DOHH2 (cell line): ENCODE measurements at regions not wholly inside any gene's neighbourhood (a gene's known extent, or its start where the extent isn't known, plus 50 kb on each side); places are given as distances from the start of the nearest gene placed in this dataset.

Experiments
- H3F3A ChIP-seq: fragments of 200-600 bp; sonication (generic), shearing (Covaris generic); 2 replicates; pipeline ENCODE4 v1.6.0; 2016; ENCODE audit warnings: antibody characterized with exemption, mild to moderate bottlenecking; ENCODE audit not compliant: control insufficient read depth, insufficient read depth
- H3K27ac ChIP-seq: fragments of 200-600 bp; sonication (generic); 2 replicates; pipeline ENCODE4 v1.5.1; 2014; ENCODE audit warnings: low read depth, mild to moderate bottlenecking, low read length, moderate library complexity
- H3K27me3 ChIP-seq: fragments of 200-600 bp; sonication (generic); 2 replicates; pipeline ENCODE4 v1.6.1; 2014; ENCODE audit warnings: mild to moderate bottlenecking, low read length, mixed read lengths; ENCODE audit not compliant: control insufficient read depth
- H3K36me3 ChIP-seq: fragments of 200-600 bp; sonication (generic); 2 replicates; pipeline ENCODE4 v1.6.1; 2014; ENCODE audit warnings: mild to moderate bottlenecking, low read length, moderate library complexity, mixed read lengths; ENCODE audit not compliant: control insufficient read depth
- H3K4me1 ChIP-seq: fragments of 200-600 bp; sonication (generic); 2 replicates; pipeline ENCODE4 v1.6.1; 2014; ENCODE audit warnings: mild to moderate bottlenecking, low read length, mixed read lengths; ENCODE audit not compliant: control insufficient read depth
- H3K4me2 ChIP-seq: fragments of 200-600 bp; sonication (generic); 2 replicates; pipeline ENCODE4 v1.6.0; 2014; ENCODE audit warnings: mild to moderate bottlenecking, low read length, moderate library complexity
- H3K4me3 ChIP-seq: fragments of 200-600 bp; sonication (generic); 2 replicates; pipeline ENCODE4 v1.5.1; 2014; ENCODE audit warnings: mild to moderate bottlenecking, low read length, mixed read lengths
- H3K79me2 ChIP-seq: fragments of 200-600 bp; sonication (generic); 2 replicates; pipeline ENCODE4 v1.6.1; 2014; ENCODE audit warnings: mild to moderate bottlenecking, low read length, mixed read lengths; ENCODE audit not compliant: control insufficient read depth
- H3K9me2 ChIP-seq: fragments of 200-600 bp; sonication (generic); replicated peaks from 2 replicates; pipeline ENCODE4 v1.6.1; 2014; ENCODE audit warnings: mild to moderate bottlenecking, low read length, mixed read lengths; ENCODE audit not compliant: control insufficient read depth
- H3K9me3 ChIP-seq: fragments of 200-600 bp; sonication (generic); 2 replicates; pipeline ENCODE4 v1.6.1; 2014; ENCODE audit warnings: antibody characterized with exemption, low read length, mixed read lengths; ENCODE audit not compliant: control insufficient read depth, insufficient read depth
- H4K20me1 ChIP-seq: fragments of 200-600 bp; sonication (generic); 2 replicates; pipeline ENCODE4 v1.6.0; 2014; ENCODE audit warnings: low read depth, mild to moderate bottlenecking, antibody characterized with exemption, low read length, moderate library complexity; ENCODE audit not compliant: control insufficient read depth, insufficient read depth
- EZH2phosphoT487 ChIP-seq: fragments of 200-600 bp; sonication (generic); IDR thresholded peaks from 2 replicates; pipeline ENCODE4 v1.6.1; 2017; ENCODE audit warnings: borderline replicate concordance, mild to moderate bottlenecking, antibody characterized with exemption, low read length, moderate library complexity, mixed read lengths
- TF ChIP-seq, protein P1 (sequence below): fragments of 200-600 bp; sonication (generic); IDR thresholded peaks from one replicate; pipeline ENCODE4 v1.5.1; 2014; ENCODE audit warnings: antibody characterized with exemption, mild to moderate bottlenecking, low read depth, low read length; ENCODE audit not compliant: poor library complexity, severe bottlenecking

DNA sequence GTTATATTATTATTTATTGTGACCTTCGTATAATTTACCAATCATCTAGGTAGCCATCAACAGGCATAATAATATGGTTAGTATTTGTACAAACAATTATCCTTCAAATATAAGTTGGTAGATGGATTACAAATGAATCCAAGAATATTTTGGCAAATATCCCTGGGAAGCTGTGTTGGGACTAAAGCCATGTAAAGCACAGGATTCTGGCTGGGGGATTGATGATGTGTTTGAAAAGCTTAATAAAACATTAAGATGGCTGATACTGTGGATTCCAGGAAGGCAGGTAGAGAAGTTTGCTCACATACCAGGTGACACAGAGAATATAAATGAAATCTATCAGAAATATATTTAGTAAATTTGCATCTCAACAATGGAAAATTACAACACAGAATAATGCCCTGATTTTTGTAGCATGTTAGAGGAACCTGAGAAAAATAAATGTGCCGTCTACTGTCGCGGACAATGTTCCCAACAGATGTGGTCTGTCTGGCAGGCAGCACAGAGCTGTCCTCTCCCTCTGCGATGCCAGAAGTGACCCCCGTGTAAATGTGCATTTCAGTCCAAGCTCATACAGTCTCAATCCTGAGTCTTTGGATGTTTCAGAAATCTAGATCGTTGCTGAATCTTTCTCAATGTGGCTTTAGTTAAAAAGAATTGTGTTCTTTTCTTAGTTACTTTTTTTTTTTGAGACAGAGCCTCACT, 125.0 kb downstream of the TEX36 start:
- Histone ChIP-seq H3K79me2 (no peaks in the 10 kb centered on the region), H4K20me1 (no peaks in the 10 kb centered on the region), H3K36me3 (no peaks in the 10 kb centered on the region), H3K9me2 (no peaks in the 10 kb centered on the region), H3K27ac (no peak overlapping the region), H3K4me2 (no peak overlapping the region), H3K4me3 (no peak overlapping the region), H3K9me3 (no peaks in the 10 kb centered on the region), H3F3A (no peaks in the 10 kb centered on the region), H3K4me1 (no peaks in the 10 kb centered on the region), H3K27me3 (no peaks in the 10 kb centered on the region)
- TF ChIP-seq, protein P1, sequence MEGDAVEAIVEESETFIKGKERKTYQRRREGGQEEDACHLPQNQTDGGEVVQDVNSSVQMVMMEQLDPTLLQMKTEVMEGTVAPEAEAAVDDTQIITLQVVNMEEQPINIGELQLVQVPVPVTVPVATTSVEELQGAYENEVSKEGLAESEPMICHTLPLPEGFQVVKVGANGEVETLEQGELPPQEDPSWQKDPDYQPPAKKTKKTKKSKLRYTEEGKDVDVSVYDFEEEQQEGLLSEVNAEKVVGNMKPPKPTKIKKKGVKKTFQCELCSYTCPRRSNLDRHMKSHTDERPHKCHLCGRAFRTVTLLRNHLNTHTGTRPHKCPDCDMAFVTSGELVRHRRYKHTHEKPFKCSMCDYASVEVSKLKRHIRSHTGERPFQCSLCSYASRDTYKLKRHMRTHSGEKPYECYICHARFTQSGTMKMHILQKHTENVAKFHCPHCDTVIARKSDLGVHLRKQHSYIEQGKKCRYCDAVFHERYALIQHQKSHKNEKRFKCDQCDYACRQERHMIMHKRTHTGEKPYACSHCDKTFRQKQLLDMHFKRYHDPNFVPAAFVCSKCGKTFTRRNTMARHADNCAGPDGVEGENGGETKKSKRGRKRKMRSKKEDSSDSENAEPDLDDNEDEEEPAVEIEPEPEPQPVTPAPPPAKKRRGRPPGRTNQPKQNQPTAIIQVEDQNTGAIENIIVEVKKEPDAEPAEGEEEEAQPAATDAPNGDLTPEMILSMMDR = no peak
- no peak for TF ChIP-seq EZH2phosphoT487

DNA sequence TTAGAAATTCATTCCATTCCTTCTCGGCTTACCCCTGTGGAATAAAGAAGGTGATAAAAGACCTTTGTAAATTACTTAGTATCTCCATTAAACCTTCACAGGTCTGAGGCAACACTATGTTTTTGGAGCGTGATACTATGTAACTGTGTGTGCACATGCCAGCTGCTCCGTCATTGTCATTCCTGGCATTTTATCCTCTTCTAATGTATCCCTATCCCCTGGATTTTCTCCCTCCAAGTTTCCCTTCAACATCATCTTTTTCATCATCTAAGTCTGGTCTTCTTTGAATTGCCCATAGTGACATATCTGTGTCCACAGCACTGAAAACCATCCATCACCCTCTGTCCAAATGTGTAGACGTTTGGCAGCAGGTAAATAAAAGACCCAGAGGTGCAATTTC, 125.7 kb downstream of the TEX36 start:
- Histone ChIP-seq H3K4me3 (no peak overlapping the region), H3K9me2 (no peaks in the 10 kb centered on the region), H3K36me3 (no peaks in the 10 kb centered on the region), H3K79me2 (no peaks in the 10 kb centered on the region), H3F3A (no peaks in the 10 kb centered on the region), H3K4me2 (no peak overlapping the region), H3K9me3 (no peaks in the 10 kb centered on the region), H3K4me1 (no peaks in the 10 kb centered on the region), H4K20me1 (no peaks in the 10 kb centered on the region), H3K27ac (no peak overlapping the region), H3K27me3 (no peaks in the 10 kb centered on the region)
- TF ChIP-seq, protein P1 = no peak
- TF ChIP-seq EZH2phosphoT487 = no peak

DNA sequence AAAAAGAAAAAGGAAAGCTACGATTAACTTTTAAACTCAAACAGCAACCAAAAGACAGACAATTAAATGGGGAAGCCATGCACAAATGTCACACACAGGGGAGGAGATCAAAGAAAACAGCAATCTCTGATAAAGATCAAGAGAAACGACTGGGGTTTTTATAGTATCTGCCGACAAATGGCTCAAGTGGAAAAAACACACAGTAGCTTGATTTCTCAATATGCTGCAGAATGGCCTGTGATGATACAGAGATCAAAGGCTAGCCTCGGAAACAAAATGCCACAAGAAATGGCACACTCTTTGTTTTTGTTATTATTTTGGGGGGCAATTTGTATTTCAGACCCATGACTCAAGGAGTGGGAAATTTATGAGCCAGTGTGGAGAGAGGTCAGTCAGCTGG, 126.1 kb downstream of the TEX36 start:
- Histone ChIP-seq H3K4me3 (no peak overlapping the region), H3K27ac (no peak overlapping the region), H3K9me2 (no peaks in the 10 kb centered on the region), H3K79me2 (no peaks in the 10 kb centered on the region), H3K4me2 (no peak overlapping the region), H3F3A (no peaks in the 10 kb centered on the region), H3K9me3 (no peaks in the 10 kb centered on the region), H3K36me3 (no peaks in the 10 kb centered on the region), H3K4me1 (no peaks in the 10 kb centered on the region), H3K27me3 (no peaks in the 10 kb centered on the region), H4K20me1 (no peaks in the 10 kb centered on the region)
- no peak for TF ChIP-seq EZH2phosphoT487
- TF ChIP-seq, protein P1 = no peak
